ENCODE measurements at regions not wholly inside any gene's neighbourhood (a gene's known extent, or its start where the extent isn't known, plus 50 kb on each side); places are given as distances from the start of the nearest gene placed in this dataset.
"Not testable (repeated sequence)": the region's sequence is repeated elsewhere in the genome, so short reads cannot be mapped to it uniquely, and the experiment has no call there.

DNA sequence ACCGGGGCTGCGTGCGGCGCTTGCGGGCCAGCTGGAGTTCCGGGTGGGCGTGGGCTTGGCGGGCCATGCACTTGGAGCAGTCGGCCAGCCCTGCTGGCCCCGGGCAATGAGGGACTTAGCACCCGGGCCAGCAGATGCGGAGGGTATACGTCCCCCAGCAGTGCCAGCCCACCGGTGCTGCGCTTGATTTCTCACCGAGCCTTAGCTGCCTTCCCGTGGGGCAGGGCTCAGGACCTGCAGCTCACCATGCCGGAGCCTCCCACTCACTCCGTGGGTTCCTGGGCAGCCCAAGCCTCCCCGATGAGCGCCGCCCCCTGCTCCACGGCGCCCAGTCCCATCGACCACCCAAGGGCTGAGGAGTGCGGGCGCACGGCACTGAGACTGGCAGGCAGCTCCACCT is 51.4 kb upstream of the INPP4B start:
- DNase-seq (ENCODE audit: low read depth); H3K4me3 ChIP-seq (ENCODE audit: low read depth, low read length): not testable (repeated sequence)

DNA sequence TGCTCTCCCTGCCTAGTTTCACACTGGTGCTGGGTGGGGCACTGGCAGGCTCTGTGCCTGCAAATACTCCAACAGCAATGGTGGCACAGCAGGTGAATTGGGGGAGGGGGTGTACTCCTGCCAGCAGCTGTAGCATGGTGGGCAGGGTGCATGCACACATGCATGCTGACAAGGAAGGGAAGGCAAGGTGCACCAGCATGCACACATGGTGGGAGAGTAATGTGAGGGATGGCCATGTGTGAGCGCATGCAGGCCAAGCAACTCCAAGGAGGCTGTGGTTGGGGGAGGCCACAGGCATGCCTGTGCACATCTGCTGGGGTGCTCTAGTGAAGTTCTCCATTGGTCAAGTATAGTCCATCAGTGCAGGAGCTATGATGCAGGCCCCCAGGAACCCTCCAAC is 54.5 kb upstream of the INPP4B start:
- H3K4me3 ChIP-seq (ENCODE audit: low read depth, low read length): no peak overlapping the region
- no peak for TF ChIP-seq CTCF (IDR thresholded peaks at IDR 0.05; ENCODE audit: low read depth, low read length, missing control alignments)
- DNase-seq (ENCODE audit: low read depth): no peak

- H3K4me3 ChIP-seq (ENCODE audit: low read depth, low read length): no peak overlapping the region
- TF ChIP-seq CTCF (IDR thresholded peaks at IDR 0.05; ENCODE audit: low read depth, low read length, missing control alignments): no peak
- no peak for DNase-seq (ENCODE audit: low read depth)
Observed at GRCh38 chr4:142901166-142901662, 55.1 kb upstream of the INPP4B start.

DNA sequence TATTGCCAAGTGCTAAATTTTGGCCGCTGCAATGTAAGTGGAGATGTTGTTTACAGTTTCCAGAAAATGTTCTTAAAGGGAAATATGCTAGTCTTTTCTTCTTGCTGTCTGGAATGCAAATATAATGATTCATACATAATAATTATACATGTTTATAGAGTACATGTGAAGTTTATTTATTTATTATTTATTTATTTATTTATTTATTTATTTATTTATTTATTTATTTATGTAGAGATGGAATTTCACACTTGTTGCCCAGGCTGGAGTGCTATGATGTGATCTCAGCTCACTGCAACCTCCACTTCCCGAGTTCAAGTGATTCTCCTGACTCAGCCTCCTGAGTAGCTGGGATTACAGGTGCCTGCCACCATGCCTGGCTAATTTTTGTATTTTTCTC is 57.5 kb upstream of the INPP4B start:
- DNase-seq (ENCODE audit: low read depth); H3K4me3 ChIP-seq (ENCODE audit: low read depth, low read length): not testable (repeated sequence)

- no peak for DNase-seq (ENCODE audit: low read depth)
- no peak overlapping the region for H3K4me3 ChIP-seq (ENCODE audit: low read depth, low read length)
- TF ChIP-seq CTCF (IDR thresholded peaks at IDR 0.05; ENCODE audit: low read depth, low read length, missing control alignments): no peak
Observed at GRCh38 chr4:142909908-142910307, 63.8 kb upstream of the INPP4B start.

GRCh38 chr4:142913034-142913433 is 66.9 kb upstream of the INPP4B start:
- no peak for TF ChIP-seq CTCF (IDR thresholded peaks at IDR 0.05; ENCODE audit: low read depth, low read length, missing control alignments)
- DNase-seq (ENCODE audit: low read depth): no peak
- H3K4me3 ChIP-seq (ENCODE audit: low read depth, low read length): no peak overlapping the region

DNA sequence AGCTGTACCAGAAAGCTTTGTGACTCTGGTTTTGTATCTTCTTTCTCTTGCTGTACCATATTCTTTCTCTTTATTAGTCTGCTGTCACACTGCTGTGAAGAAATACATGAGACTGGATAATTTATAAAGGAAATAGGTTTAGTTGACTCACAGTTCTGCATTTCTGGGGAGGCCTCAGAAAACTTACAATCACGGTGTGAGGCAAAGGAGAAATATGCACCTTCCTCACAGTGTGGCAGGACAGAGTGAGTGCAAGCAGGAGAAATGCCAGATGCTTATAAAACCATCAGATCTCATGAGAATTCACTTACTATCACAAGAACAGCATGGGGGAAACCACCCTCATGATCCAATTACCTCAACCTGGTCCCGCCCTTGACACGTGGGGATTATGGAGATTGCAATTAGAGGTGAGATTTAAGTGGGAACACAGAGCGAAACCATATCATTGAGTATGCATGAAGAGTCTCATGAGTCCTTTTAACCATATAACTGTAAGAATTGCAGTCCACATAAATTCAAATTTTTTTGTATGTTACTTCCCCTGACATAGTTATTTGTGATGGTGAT is 67.4 kb upstream of the INPP4B start:
- no peak for DNase-seq (ENCODE audit: low read depth)
- no peak for TF ChIP-seq CTCF (IDR thresholded peaks at IDR 0.05; ENCODE audit: low read depth, low read length, missing control alignments)
- no peak overlapping the region for H3K4me3 ChIP-seq (ENCODE audit: low read depth, low read length)

- no peak for DNase-seq (ENCODE audit: low read depth)
- no peak for TF ChIP-seq CTCF (IDR thresholded peaks at IDR 0.05; ENCODE audit: low read depth, low read length, missing control alignments)
- H3K4me3 ChIP-seq (ENCODE audit: low read depth, low read length): no peak overlapping the region
Observed at GRCh38 chr4:142917678-142918077, 71.6 kb upstream of the INPP4B start.

Data from GM12864 (cell line).